NCI-H748 (cell line): ENCODE measurements at regions not wholly inside any gene's neighbourhood (a gene's known extent, or its start where the extent isn't known, plus 50 kb on each side); places are given as distances from the start of the nearest gene placed in this dataset.

Experiments used
- DNase-seq: peaks from one replicate; lab custom pipeline; 2025; ENCODE audit not compliant: unreplicated experiment; lab: John Stamatoyannopoulos, UW

GRCh38 chr5:168224085-168224484 is 67.4 kb upstream of the WWC1 start:
- no peak for DNase-seq

- no peak for DNase-seq
Measured at GRCh38 chr5:168226012-168226411, 65.4 kb upstream of the WWC1 start.

GRCh38 chr5:168227001-168227400 is 64.4 kb upstream of the WWC1 start:
- no peak for DNase-seq

GRCh38 chr5:168227973-168228615 is 63.4 kb upstream of the WWC1 start:
- DNase-seq, result no peak

DNA sequence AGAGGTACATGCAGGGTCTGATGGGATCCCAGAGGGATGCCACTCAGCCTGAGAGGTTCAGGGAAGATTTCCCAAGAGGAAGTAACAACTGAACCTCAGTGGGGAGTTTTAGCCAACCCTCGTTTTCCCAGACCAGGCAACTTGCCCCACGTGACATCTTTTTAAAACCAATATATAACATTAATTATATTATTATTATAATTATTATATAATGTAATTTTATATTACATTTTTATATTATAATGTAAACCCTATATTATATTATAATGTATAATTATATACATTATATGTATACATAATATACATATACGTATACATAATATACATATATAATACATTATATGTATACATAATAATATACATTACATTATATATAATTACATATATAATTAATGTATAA is 62.8 kb upstream of the WWC1 start:
- DNase-seq, result no peak

- DNase-seq, result no peak
Measured at GRCh38 chr5:168234133-168234532, 57.3 kb upstream of the WWC1 start.

DNA sequence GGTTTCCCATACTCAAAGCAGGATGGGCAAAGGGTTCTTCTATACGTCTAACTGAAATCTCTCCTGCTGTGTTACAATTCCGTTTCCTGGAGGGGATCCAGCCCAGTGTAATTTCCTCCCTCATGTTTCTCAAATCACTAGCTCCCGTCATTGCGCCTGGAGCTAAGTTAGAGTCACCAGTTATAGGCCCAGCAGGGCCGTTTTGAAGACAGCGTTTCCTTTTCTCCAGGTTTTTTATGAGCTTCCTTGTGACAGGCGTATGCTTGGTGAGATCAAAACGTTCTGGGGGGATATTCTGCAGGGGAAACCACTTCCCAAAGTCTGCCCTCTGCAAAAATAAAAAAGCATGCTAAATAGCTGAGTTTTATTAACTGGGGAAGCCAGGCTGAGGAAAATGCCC is 53.0 kb upstream of the WWC1 start:
- no peak for DNase-seq

DNA sequence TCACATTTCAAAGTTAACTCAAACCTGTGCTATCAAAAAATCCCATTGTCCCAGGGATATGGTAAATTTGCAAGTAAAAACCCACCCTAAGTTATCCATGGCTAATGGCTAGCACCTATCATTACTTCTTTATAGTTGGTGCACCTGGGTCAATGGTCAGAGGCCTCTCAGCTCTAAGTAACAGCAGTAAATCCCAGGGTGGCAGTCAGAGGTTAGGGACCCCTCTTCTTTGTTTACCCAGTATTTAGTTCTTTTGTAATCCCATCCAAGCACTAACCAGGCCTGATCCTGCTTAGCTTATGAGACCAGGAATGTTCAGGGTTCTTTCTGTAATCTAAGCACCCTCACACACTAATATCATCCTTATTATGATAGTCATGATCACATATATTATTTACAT is 52.1 kb upstream of the WWC1 start:
- no peak for DNase-seq
